AG08395 (cell line): ENCODE measurements at regions not wholly inside any gene's neighbourhood (a gene's known extent, or its start where the extent isn't known, plus 50 kb on each side); places are given as distances from the start of the nearest gene placed in this dataset.

ENCODE experiments used
- DNase-seq: peaks from one replicate; pipeline ENCODE4 v3.0.0; 2012; ENCODE audit warnings: mixed read lengths, low spot score

DNA sequence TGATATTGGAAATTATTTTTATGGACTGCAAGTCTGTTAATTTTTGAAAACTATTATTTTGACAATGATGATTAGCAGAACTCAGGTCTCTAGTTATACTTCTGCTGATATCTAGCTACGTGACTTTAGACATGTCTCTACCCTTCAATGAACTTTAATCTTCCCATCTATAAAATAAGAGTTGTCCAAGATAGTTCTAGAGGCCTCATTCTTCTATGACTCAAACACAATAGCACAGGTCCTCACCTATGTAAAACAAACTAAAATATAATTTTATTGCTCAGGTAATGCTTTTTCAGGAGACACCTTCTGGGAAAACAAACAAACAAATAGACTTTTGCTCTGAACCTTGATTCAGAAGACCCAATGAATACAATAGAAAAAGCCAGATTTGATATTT, 544.4 kb upstream of the SETBP1 start:
- DNase-seq: no peak

DNA sequence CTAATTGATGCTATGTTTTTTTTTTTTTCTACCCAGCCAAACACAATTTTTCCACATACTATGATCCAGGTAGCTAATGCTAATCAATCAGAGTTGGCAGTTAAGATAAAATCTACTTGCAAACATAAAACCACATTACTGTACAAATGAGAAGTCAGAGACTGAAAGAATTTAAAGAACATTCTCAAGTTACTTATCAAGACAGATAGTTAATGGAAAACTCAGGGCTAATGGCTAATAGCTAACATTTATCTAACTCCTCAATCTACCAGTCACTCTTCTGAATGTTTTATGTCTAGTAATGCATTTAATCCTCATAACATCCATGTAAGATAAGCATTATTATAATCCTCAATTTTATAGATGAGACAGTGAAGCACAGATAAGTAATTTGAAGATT, 537.6 kb upstream of the SETBP1 start:
- no peak for DNase-seq

DNA sequence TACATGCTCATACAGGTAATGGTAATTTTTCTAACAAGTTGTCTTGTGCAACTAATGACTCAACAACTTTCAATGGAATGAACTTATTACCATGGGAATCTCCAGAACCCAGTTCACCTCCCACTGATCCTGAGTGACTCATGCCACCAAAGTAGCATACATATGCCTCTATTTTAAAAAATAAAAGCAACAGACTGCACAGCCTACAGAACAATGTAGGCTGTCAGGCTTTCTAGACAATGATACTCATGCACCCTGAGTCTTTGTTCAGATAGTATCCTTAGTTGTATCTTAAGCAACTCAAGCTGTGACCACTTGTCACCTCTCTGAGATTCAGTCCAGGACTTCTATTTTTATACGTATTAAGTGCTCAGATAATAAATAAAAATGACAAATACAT, 531.0 kb upstream of the SETBP1 start:
- peak; percentile 26 for DNase-seq

DNA sequence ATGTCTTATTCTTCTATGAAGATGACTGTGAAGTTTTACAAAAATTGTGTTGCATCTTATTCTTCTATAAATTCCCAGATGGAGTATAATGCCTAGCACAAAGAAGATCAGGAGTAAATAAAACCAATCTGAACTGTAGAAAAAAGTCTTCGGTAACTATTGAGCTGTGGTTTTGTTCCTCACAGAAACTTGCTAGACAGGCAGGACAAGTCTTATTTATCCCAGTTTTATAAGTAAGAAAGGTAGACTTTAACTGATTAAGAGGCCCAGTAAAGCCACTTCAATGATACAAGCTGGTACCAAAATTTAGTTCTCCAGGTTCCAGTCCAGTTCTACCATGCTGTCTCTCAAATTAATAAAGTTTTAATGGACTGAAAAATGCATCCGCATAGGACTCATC, 526.7 kb upstream of the SETBP1 start:
- DNase-seq: no peak

DNA sequence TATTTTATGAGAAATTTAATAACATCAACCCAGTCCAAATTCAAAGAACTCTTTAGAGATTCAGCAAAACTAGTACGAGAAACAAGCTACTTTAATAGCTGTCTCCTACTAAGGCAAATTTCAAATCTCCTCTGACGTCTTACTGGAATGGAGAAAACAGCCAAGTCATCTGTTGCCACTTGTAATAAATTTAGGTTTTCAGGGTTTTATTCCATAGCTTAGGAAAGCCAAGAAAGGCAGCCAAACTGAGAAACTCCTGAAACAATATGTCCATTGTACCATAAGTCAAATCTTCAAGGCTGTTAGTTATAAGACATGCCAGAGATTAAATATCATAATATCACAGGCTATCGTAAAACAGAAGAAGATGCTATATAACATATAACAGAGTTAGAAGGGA, 524.6 kb upstream of the SETBP1 start:
- DNase-seq: no peak

DNA sequence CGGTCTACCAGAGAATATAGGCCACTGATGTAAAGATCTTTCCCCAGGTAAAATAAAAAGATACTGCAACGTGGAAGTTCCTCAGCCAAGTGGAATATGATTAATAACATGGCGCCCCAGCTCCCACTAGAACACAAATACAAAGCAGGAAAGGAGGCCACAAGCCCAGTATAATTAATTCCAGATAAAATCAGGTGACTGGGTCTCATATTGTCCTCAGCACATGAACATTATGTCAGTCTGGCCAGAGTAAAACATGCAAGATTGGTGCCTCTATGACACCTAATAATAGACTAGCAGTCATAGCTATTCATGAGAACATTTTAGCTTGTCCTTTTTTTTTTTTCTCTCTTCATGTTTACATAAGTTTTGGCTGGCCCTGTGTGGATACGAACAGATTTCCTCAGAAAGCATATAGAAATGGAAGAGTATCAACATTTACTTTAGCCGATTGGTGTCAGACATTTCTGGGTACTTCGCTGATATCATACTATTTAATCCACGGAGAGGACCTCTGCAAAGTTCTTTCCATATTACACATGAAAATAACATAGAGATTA, 523.8 kb upstream of the SETBP1 start:
- DNase-seq: no peak

DNA sequence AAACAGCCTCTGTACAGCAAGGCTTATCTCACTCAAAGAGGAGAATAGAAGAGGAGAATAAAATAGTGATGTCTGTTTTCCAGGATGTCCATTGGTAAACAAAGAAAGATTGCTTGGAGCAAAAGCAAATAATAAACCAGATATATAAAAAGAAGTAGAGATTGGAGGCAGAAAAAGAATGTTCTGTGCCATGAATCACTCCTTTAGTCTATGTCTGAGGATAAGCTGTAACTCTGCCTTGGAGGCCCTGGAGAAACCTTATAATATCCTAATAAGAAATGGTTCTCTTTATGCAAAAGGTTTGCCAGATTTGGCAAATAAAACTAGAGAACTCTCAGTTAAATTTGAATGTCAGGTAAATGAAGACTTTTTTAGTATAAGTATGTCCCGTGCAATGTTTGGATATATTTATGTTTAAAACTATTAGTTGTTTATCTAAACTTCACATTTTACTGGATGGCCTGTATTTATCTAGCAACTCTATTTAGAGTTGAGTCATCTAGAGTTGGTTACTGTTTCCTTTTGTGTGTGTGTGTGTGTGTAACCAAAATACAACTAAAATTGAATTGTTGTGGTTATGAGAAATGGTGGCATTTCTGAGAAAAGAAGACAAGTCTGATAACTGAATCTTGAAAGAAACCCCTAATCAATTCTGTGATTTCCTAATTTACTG, 510.3 kb upstream of the SETBP1 start:
- DNase-seq: no peak

DNA sequence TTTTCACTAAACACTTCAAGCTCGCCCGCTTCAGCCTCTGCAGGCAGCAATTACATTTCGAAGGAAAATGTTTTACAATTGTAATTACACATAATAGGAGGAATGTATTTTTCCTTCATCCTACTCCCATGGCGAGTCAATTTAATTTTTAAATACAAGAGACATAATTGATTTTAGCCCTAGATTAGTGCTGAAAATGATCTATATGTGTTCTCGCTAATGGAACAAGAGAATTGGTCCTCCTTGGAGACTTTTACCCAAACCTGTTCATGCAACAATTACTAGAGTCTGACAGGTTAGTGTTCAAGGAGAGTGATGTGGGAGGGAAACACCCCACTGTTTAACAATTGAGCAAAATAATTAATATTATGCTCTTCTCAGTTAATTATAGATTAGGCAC, 509.4 kb upstream of the SETBP1 start:
- no peak for DNase-seq

DNA sequence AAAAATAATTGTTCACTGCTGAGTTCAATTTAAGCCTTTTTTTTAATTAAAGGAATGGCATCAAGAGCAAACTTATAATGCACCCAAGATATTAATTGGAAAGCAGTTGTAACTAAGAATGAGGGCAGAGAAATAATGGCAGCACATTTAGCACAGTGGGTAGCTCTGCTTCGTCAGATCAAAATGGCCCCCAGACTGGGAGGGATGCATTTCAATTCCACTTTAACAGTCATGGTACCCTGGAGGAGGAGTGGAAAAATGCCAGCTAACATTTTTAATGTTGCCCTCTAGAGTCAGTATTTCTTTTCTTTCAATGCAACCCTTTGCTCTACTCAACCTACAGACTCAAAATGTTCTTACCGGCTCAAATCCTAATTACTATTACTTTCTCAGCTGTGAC, 504.8 kb upstream of the SETBP1 start:
- no peak for DNase-seq

DNA sequence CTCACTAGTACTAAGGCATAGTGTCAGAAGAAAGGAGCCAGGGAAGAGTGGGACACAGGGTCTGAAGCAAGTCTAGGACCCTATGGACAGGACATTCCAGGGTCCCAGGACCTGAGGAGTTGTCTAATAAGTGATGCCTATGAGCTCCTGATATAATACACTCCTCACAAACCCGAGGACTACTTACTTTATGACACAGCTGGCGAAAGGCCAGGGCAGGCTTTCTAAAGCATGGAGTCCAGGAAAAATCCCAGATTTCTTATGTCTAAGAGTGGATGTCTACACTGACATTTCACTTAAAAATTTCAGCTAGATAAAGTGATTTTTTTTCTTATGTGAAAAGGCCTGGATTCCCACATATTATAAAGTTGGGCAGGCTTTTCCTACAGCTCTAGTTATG, 502.2 kb upstream of the SETBP1 start:
- DNase-seq: no peak

DNA sequence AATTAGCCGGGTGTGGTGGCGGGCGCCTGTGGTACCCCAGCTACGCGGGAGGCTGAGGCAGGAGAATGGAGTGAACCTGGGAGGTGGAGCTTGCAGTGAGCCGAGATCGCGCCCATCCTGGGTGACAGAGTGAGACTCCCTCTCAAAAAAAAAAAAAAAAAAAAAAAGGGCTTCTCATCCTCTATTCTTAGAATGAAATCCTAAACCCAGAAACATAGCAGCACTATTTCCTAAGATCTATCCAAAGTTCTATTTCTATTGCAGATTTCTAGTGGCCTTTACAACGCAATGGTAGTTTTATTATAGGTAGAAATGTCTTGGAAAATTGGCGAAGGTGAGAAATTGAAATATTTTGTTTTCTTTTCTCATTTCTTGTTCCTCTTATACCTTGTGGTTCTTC, 501.0 kb upstream of the SETBP1 start:
- DNase-seq: no peak

DNA sequence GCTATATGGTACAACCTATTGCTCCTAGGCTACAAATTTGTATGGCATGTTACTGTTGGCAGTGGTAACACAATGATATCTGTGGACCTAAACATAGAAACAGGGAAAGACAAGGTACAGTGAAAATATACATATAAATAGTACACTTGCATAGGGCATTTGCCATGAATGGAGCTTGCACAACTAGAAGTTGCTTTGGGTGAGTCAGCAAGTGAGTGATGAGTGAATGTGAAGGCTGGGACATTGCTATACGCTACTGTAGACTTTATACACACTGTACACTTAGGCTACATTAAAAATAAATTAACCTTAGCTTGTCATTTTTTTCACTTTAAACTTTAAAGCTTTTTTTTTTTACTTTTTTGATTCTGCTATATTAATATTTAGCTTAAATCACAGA, 500.0 kb upstream of the SETBP1 start:
- DNase-seq: no peak

DNA sequence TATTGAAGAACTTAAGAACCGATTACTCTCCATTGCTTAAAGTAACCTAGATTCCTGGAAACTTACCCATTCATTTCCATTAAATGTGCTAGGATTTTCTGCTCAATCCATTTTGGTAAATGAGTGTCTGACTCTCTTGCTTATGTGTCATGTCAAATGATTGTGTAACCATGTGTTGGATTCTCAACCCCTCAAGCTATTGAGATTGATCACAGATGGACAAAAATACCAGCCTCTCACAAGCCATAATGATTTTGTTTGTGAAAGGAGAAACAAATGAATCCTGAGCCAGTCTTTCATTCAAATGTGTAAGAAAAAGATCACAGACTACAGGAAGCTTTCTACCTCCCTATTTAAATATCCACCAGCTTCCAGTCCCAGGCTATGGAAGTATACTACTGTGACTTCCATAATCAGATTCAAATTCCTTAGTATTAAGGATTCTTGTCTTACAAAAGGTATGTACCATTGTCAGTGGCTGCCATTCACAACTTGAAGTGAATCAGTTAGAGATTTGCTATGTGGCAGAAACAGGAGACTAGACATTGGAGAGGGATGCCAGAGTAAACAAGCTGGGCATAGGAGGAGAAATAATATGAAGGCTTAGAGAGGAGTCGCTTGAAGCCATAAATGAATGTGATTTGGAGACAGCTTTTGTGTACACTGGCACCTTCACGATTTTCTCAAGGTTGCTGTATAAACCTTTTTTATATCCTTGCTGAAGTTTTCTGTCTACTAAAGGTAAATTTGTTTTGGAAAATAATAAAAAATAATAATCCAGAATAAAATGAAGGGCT, 498.5 kb upstream of the SETBP1 start:
- DNase-seq: no peak

DNA sequence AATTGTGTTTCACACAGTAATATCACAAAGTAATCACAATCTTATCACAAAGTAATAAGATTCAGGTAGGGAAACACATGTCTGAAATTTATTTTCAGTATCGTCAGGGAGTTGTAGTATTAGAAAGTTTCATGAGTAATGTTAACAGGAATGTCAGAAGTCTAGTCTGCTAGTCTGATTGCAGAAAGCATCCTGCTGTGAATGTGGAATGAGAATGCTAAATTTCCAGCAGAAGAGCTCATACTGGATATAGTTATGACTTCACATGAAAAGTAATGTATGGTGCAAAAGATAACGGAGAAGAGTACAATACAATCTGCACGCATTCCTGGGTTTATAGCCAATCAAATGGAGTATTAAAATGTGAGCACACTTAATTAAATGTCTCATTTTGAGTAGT, 494.7 kb upstream of the SETBP1 start:
- DNase-seq: no peak

DNA sequence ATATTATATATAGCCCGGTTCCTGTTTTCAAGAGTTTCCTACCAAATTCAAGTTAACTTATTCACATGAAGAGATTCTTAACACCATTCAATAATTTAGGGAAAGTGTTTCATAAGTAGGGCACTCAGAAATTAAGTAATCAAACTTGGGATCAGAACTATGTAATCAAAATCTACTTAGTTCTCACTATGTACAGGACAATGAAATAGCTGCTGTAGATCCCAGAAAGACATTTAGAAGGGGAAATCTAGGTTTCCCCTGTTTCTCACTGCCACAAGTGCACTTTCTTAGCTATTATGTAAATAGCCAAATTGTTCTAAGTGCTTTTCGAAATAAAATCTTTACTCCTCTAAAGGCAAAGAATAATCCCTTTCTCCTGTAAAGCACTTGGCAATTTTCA, 493.6 kb upstream of the SETBP1 start:
- no peak for DNase-seq

DNA sequence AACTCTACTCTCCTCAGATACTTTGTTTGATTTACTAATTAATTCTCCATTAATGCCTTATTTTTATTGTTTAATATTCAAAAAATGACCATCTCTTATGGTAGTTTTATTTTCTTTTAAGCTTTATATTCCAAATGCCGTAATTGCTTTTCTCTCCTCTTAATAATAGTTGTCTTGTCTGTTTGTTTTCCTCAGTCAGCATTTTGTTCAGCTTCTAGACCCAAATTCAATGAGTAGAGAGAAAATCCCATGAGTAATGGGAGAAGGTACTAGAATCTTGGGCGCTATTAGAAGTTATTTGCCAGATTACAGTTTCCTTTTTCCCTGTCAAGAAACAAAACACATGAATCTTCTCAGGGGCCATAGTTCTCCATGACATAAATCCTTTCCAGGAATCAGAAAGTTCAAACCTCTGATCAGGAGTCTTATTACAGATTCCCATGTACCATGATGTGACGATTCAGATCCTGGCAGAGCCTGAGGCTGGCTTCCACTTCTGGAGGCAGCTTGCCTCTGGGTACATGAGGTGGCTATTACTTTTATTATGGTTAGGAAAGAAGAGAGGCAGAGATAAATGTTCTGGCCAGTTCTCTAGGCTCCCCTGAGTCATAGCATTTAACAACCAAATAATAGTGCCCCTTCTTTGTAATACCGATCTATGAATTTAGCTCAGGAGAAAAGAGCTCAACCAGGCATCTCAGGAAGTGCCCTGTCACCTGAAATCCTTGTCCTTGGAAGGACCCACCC, 485.1 kb upstream of the SETBP1 start:
- no peak for DNase-seq

DNA sequence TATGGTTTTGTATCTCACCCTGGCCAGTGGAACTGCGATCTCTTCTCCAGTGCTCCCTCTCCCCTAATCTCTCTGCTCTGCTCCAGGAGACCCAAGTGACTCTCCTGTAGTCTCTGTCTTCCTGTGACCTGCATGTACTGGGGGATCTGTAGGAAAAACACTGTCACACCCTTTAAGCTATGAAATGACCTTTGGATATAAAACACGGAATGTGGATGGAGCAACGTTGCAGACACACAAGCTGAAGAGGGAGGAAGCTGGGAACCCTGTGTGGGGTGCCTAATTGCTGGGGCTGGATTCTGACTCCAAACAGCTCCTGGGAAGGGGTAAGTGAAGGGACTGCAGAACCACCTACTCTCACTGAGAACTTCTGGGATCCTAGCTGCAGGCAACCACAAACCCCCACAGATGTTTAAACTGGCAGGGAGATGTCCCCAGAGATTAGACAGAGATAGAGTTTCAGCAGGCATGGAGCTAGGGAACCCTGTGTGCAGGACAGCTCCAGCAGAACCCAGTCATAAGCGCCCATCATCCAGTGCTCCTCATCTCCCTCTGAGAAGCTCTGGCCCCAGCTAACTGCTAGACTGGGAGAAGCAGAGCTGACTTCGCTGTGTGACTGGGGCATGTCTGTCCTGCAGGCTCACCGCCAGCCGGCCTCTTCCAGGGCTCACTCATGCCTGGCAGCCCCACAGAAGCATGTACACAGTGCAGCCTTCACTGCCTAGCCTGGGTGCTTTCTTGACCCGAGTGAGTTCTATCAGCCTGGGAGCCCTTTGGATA, 482.7 kb upstream of the SETBP1 start:
- no peak for DNase-seq

DNA sequence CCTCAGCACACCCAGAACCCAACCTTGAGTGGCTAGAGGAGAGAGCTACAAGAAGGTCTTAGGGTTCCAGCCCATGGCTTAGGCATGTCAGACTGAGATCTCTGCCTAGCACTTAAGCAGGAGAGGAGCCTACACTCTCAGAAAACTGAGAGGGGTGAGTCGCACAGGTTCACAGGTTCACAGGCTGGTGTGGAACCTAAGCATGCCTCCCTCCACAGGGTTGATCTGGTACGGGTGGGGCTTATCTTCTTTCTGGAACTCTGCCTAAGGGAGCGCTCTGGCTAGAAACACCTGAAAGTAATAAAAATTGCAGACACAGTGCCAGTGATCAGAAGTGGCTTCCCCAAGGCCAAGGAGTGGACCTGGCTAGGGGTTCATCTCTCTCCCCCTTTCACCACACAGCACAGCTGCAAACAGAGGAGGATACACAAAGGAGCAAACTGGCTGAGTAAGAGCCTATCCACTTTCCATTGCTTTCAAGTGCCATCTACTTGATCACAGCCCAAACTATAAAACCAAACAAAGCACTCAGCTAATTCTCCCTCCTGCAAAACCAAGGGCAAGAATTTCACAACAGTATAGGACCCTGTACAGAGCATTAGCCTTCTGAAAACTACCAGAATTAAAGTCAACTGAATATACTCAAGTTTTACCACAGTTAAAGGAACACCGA, 481.9 kb upstream of the SETBP1 start:
- DNase-seq: no peak

DNA sequence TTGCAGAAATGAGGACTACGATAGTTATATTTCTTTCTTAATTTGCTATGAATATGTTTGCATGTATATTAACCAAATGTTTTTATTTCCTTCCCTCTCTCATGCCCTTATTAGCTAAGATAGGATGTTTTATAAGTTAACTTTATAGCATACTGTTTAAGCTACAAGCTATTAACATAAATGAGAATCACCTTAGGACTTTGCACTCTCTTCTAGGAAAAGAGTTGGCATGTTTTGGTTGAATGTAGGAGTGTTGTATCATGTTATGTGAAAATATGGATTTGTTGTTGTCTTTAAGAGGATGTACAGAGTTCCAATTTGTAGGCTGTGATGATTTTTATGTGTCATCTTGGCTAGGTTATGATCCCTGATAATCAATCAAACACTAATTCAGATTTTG, 467.4 kb upstream of the SETBP1 start:
- no peak for DNase-seq

DNA sequence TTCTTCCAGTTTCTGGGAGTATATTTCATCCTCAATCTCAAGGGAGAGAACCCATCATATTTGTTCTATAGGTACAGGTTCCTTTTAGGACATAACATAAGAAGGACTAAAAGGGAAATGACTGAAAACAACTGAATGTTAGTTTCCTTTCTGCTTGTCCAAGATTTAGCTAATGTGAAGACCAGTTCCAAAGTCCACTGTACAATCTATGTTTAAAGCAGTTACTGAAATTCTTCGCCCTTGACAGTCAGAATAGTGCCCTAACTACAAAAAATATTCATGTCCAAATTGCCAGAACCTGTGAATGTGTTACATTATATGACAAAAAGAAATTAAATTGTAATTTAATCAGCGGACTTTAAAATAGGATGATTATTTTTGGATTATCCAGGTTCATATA, 466.3 kb upstream of the SETBP1 start:
- DNase-seq: no peak

DNA sequence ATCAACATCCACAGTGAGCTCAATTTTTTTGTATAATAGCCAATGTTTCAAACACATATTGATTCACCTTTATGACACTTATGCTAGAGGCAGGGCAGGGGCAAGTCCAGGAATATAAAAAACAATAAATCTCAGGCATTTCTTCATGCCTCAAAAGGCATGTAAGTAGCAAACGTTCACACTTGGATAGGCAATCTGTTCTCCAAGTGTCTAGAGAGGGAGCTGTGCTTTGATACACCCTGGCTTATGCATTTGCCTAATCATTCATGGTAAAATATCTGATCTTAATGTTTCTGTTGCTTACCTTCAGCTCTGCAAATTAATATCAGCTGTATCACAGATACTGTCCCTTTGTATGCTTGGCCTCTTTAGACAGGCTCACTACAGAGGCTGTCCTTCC, 464.5 kb upstream of the SETBP1 start:
- no peak for DNase-seq

DNA sequence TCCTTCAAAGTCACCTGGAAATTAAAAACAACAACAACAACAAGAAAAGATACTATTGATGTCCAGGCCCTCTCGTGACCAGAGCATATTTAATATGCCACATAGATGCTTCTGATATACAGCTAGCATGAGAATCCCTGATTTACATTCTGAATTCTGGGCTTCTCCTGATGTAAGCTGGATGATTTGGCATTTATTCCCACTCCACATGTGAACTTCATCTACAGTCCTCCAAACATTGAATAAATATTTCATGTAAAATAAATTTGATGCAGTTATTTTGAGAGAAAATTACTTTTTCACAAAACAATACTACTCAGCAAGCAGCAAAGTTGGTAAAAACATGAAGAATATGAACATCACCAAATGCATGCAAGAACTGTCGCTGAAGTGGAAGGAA, 453.2 kb upstream of the SETBP1 start:
- no peak for DNase-seq
